Peyer's patch (tissue), 4 donors: ENCODE measurements at regions not wholly inside any gene's neighbourhood (a gene's known extent, or its start where the extent isn't known, plus 50 kb on each side); places are given as distances from the start of the nearest gene placed in this dataset.
"Not testable (repeated sequence)": the region's sequence is repeated elsewhere in the genome, so short reads cannot be mapped to it uniquely, and the experiment has no call there.

Source experiments
- DNase-seq, 3 donors: peaks; one replicate each; pipeline ENCODE4 v3.0.0-alpha.2; 2017 to 2019
- H3K27ac ChIP-seq, 4 donors: fragments of 200-600 bp; sonication (generic); one replicate each; pipeline ENCODE4 v1.5.1; 2016 to 2019
- H3K27me3 ChIP-seq, 2 donors: fragments of 200-600 bp; sonication (generic); one replicate each; pipeline ENCODE4 v1.5.1; 2019
- H3K36me3 ChIP-seq, 3 donors: fragments of 200-600 bp; sonication (generic); one replicate each; pipeline ENCODE4 v1.5.1; 2016 to 2019
- H3K4me1 ChIP-seq, 4 donors: fragments of 200-600 bp; sonication (generic); one replicate each; pipeline ENCODE4 v1.5.1; 2016 to 2019
- H3K4me3 ChIP-seq, 4 donors: fragments of 200-600 bp; sonication (generic); 1 replicate in 3 of 4; 2 replicates in 1 of 4; pipeline ENCODE4 v1.5.1; 2016 to 2019; ENCODE audit warnings: mild to moderate bottlenecking in 1 of 4
- H3K9me3 ChIP-seq, 4 donors: fragments of 200-600 bp; sonication (generic); one replicate each; pipeline ENCODE4 v1.5.1; 2016 to 2019; ENCODE audit warnings: mild to moderate bottlenecking in 1 of 4
- CTCF ChIP-seq, 6 experiments: fragments of 450-650 bp in 4 of 6; fragments of 200-600 bp in 2 of 6; sonication (generic) in 1 of 6; IDR thresholded peaks; one replicate each; pipeline ENCODE4 v1.5.1; 2017 to 2019; ENCODE audit warnings: antibody characterized with exemption in 6 of 6, mild to moderate bottlenecking in 3 of 6, moderate library complexity in 1 of 6
- POLR2A ChIP-seq, 2 donors: fragments of 450-650 bp; IDR thresholded peaks; one replicate each; pipeline ENCODE4 v1.5.1; 2017; ENCODE audit warnings: antibody characterized with exemption in 2 of 2, mild to moderate bottlenecking in 2 of 2, moderate library complexity in 2 of 2

GRCh38 chr18:73674125-73674865 lies 473.3 kb downstream of the FBXO15 start:
- TF ChIP-seq POLR2A (IDR thresholded peaks at IDR 0.05) = no peak
- no peak for TF ChIP-seq CTCF (IDR thresholded peaks at IDR 0.05)
- no peak overlapping the region for H3K4me3 ChIP-seq
- no peak for DNase-seq
- no peaks in the 10 kb centered on the region for H3K27me3 ChIP-seq
- no peaks in the 10 kb centered on the region for H3K36me3 ChIP-seq
- no peaks in the 10 kb centered on the region for H3K4me1 ChIP-seq
- no peaks in the 10 kb centered on the region for H3K9me3 ChIP-seq
- H3K27ac ChIP-seq = no peak overlapping the region

- not testable (repeated sequence) for DNase-seq, H3K9me3 ChIP-seq, H3K4me3 ChIP-seq, H3K36me3 ChIP-seq, H3K27me3 ChIP-seq, H3K4me1 ChIP-seq, H3K27ac ChIP-seq
Measured at GRCh38 chr18:73671480-73671879, 476.2 kb downstream of the FBXO15 start.

- TF ChIP-seq CTCF (IDR thresholded peaks at IDR 0.05) = no peak
- TF ChIP-seq POLR2A (IDR thresholded peaks at IDR 0.05) = no peak
- Histone ChIP-seq H3K36me3 (no peaks in the 10 kb centered on the region), H3K4me1 (no peaks in the 10 kb centered on the region), H3K27ac (no peak overlapping the region), H3K9me3 (no peaks in the 10 kb centered on the region), H3K27me3 (no peaks in the 10 kb centered on the region), H3K4me3 (no peak overlapping the region)
- no peak for DNase-seq
Measured at GRCh38 chr18:73670524-73670923, 477.1 kb downstream of the FBXO15 start.

GRCh38 chr18:73670039-73670438 lies 477.6 kb downstream of the FBXO15 start:
- no peak for TF ChIP-seq CTCF (IDR thresholded peaks at IDR 0.05)
- TF ChIP-seq POLR2A (IDR thresholded peaks at IDR 0.05) = no peak
- no peaks in the 10 kb centered on the region for H3K9me3 ChIP-seq
- no peaks in the 10 kb centered on the region for H3K36me3 ChIP-seq
- no peaks in the 10 kb centered on the region for H3K4me1 ChIP-seq
- H3K4me3 ChIP-seq = no peak overlapping the region
- H3K27ac ChIP-seq = no peak overlapping the region
- H3K27me3 ChIP-seq = no peaks in the 10 kb centered on the region
- no peak for DNase-seq

GRCh38 chr18:73669297-73669696 lies 478.3 kb downstream of the FBXO15 start:
- H3K27me3 ChIP-seq = no peaks in the 10 kb centered on the region

GRCh38 chr18:73668051-73668450 lies 479.6 kb downstream of the FBXO15 start:
- no peaks in the 10 kb centered on the region for H3K4me1 ChIP-seq
- no peaks in the 10 kb centered on the region for H3K9me3 ChIP-seq
- H3K4me3 ChIP-seq = no peak overlapping the region
- H3K27me3 ChIP-seq = no peaks in the 10 kb centered on the region
- no peak overlapping the region for H3K27ac ChIP-seq
- no peak for DNase-seq
- no peaks in the 10 kb centered on the region for H3K36me3 ChIP-seq
- TF ChIP-seq POLR2A (IDR thresholded peaks at IDR 0.05) (no peak), CTCF (IDR thresholded peaks at IDR 0.05) (no peak)

More at GRCh38 chr18:73669297-73669696, 478.3 kb downstream of the FBXO15 start:
- no peak overlapping the region for H3K4me3 ChIP-seq
- no peak for TF ChIP-seq CTCF (IDR thresholded peaks at IDR 0.05)
- TF ChIP-seq POLR2A (IDR thresholded peaks at IDR 0.05) = no peak
- no peaks in the 10 kb centered on the region for H3K9me3 ChIP-seq
- H3K4me1 ChIP-seq = no peaks in the 10 kb centered on the region
- no peaks in the 10 kb centered on the region for H3K36me3 ChIP-seq
- H3K27ac ChIP-seq = no peak overlapping the region
- no peak for DNase-seq
